Body of pancreas (tissue), 4 donors: ENCODE measurements at regions not wholly inside any gene's neighbourhood (a gene's known extent, or its start where the extent isn't known, plus 50 kb on each side); places are given as distances from the start of the nearest gene placed in this dataset.

Experiments used
- ATAC-seq: fragments of 150-250 bp; one replicate; pipeline ENCODE4 v1.9.1; 2016
- DNase-seq, 4 donors: peaks; one replicate each; pipeline ENCODE4 v3.0.0-alpha.2; 2019
- H3K27ac ChIP-seq, 4 donors: fragments of 200-600 bp; sonication (generic); 1 replicate in 3 of 4; 2 replicates in 1 of 4; pipeline versions ENCODE4 v1.5.1 to v1.6.1; 2016 to 2019; ENCODE audit warnings: mild to moderate bottlenecking in 1 of 4, mixed read lengths in 1 of 4, moderate library complexity in 1 of 4
- H3K27me3 ChIP-seq, 2 donors: fragments of 200-600 bp; sonication (generic); one replicate each; pipeline ENCODE4 v1.6.0; 2016; ENCODE audit warnings: mild to moderate bottlenecking in 1 of 2
- H3K36me3 ChIP-seq, 2 donors: fragments of 200-600 bp; sonication (generic); replicated peaks in 1 of 2; 2 replicates each; pipeline ENCODE4 v1.5.1; 2016; ENCODE audit warnings: low read depth in 2 of 2; ENCODE audit not compliant: insufficient read depth in 1 of 2
- H3K4me1 ChIP-seq: fragments of 200-600 bp; sonication (generic); one replicate; pipeline ENCODE4 v1.6.0; 2016
- H3K4me3 ChIP-seq, 2 donors: fragments of 200-600 bp; sonication (generic); 1 replicate in 1 of 2; 2 replicates in 1 of 2; pipeline ENCODE4 v1.5.1; 2016 to 2019
- H3K9me3 ChIP-seq, 3 donors: fragments of 200-600 bp; sonication (generic); 1 replicate in 2 of 3; 2 replicates in 1 of 3; pipeline ENCODE4 v1.5.1; 2016
- CTCF ChIP-seq, 7 experiments: fragments of 450-650 bp in 4 of 7; fragments of 200-600 bp in 3 of 7; sonication (generic) in 3 of 7; IDR thresholded peaks; one replicate each; pipeline ENCODE4 v1.5.1; 2016 to 2019; ENCODE audit warnings: antibody characterized with exemption in 7 of 7
- POLR2A ChIP-seq, 3 donors: fragments of 450-650 bp; IDR thresholded peaks; one replicate each; pipeline ENCODE4 v1.6.1; 2016; ENCODE audit warnings: antibody characterized with exemption in 3 of 3, mild to moderate bottlenecking in 2 of 3
- WGBS, 2 donors: methylation state at CpG; one replicate each; pipeline ENCODE4 v1.1.5; 2017; 5-methylcytosine and 5-hydroxymethylcytosine counted together
- intact Hi-C: fragments of 100-400 bp; cut with DNase I; formaldehyde crosslinking; loops from one replicate; pipeline ENCODE4 v1.15.1; 2023

GRCh38 chr3:98966862-98967546 is 65.5 kb upstream of the DCBLD2 start:
- no peak for DNase-seq

GRCh38 chr3:98966434-98966833 is 64.9 kb upstream of the DCBLD2 start:
- no peaks in the 10 kb centered on the region for H3K9me3 ChIP-seq
- no peak overlapping the region for H3K4me3 ChIP-seq
- no peak overlapping the region for H3K27ac ChIP-seq
- ATAC-seq, result no peak
- 46 to 47% methylated on average over 1 of the region's 1 CpG for WGBS, 2 donors
- TF ChIP-seq CTCF (IDR thresholded peaks at IDR 0.05) (no peak), POLR2A (IDR thresholded peaks at IDR 0.05) (no peak)
- H3K4me1 ChIP-seq, result no peaks in the 10 kb centered on the region
- no peaks in the 10 kb centered on the region for H3K36me3 ChIP-seq
- no peaks in the 10 kb centered on the region for H3K27me3 ChIP-seq
- no peak for DNase-seq
- intact Hi-C loops, result no loop called here

More at GRCh38 chr3:98966862-98967546, 65.5 kb upstream of the DCBLD2 start:
- no peak for ATAC-seq
- TF ChIP-seq POLR2A (IDR thresholded peaks at IDR 0.05), result no peak
- no peak for TF ChIP-seq CTCF (IDR thresholded peaks at IDR 0.05)
- H3K27me3 ChIP-seq, result no peaks in the 10 kb centered on the region
- H3K27ac ChIP-seq, result no peak overlapping the region
- no peaks in the 10 kb centered on the region for H3K4me1 ChIP-seq
- no peaks in the 10 kb centered on the region for H3K36me3 ChIP-seq
- H3K4me3 ChIP-seq, result no peak overlapping the region
- H3K9me3 ChIP-seq, result no peaks in the 10 kb centered on the region
- intact Hi-C loops, result no loop called here
- WGBS, 2 donors, result 73 to 79% methylated on average over 4 of the region's 4 CpGs

GRCh38 chr3:98964784-98965183 is 63.3 kb upstream of the DCBLD2 start:
- 37 to 53% methylated on average over 2 of the region's 2 CpGs for WGBS, 2 donors
- intact Hi-C loops, result no loop called here
- no peak overlapping the region for H3K27ac ChIP-seq
- no peaks in the 10 kb centered on the region for H3K9me3 ChIP-seq
- no peak overlapping the region for H3K4me3 ChIP-seq
- no peaks in the 10 kb centered on the region for H3K4me1 ChIP-seq
- DNase-seq, result no peak
- ATAC-seq, result no peak
- no peaks in the 10 kb centered on the region for H3K36me3 ChIP-seq
- H3K27me3 ChIP-seq, result no peaks in the 10 kb centered on the region
- TF ChIP-seq CTCF (IDR thresholded peaks at IDR 0.05) (no peak), POLR2A (IDR thresholded peaks at IDR 0.05) (no peak)

- intact Hi-C loops, result no loop called here
- H3K27ac ChIP-seq, result no peak overlapping the region
- ATAC-seq (no peak), DNase-seq (no peak)
- WGBS, 2 donors, result 57 to 66% methylated on average over 2 of the region's 2 CpGs
- no peaks in the 10 kb centered on the region for H3K9me3 ChIP-seq
- TF ChIP-seq POLR2A (IDR thresholded peaks at IDR 0.05), result no peak
- no peak for TF ChIP-seq CTCF (IDR thresholded peaks at IDR 0.05)
- no peaks in the 10 kb centered on the region for H3K4me1 ChIP-seq
- no peaks in the 10 kb centered on the region for H3K36me3 ChIP-seq
- H3K4me3 ChIP-seq, result no peak overlapping the region
- H3K27me3 ChIP-seq, result no peaks in the 10 kb centered on the region
Measured at GRCh38 chr3:98963546-98963945, 62.1 kb upstream of the DCBLD2 start.

GRCh38 chr3:98962951-98963350 is 61.5 kb upstream of the DCBLD2 start:
- Histone ChIP-seq H3K9me3 (no peaks in the 10 kb centered on the region), H3K27ac (no peak overlapping the region), H3K27me3 (no peaks in the 10 kb centered on the region), H3K4me1 (no peaks in the 10 kb centered on the region), H3K36me3 (no peaks in the 10 kb centered on the region), H3K4me3 (no peak overlapping the region)
- intact Hi-C loops, result no loop called here
- TF ChIP-seq POLR2A (IDR thresholded peaks at IDR 0.05) (no peak), CTCF (IDR thresholded peaks at IDR 0.05) (no peak)
- ATAC-seq, result no peak
- no peak for DNase-seq
